WI38 (cell line): ENCODE measurements at regions not wholly inside any gene's neighbourhood (a gene's known extent, or its start where the extent isn't known, plus 50 kb on each side); places are given as distances from the start of the nearest gene placed in this dataset.

Source experiments
- H3K4me3 ChIP-seq: 2 replicates; pipeline ENCODE4 v1.5.1; 2011; ENCODE audit warnings: low read depth, mild to moderate bottlenecking, control low read depth, low read length
- CTCF ChIP-seq: IDR thresholded peaks from 2 replicates; pipeline ENCODE4 v1.5.1; 2012; ENCODE audit warnings: low read depth, mild to moderate bottlenecking, control low read depth, low read length

GRCh38 chr1:194515916-194516315 is 1329.5 kb upstream of the B3GALT2 start:
- no peak for TF ChIP-seq CTCF
- H3K4me3 ChIP-seq: no peak overlapping the region

DNA sequence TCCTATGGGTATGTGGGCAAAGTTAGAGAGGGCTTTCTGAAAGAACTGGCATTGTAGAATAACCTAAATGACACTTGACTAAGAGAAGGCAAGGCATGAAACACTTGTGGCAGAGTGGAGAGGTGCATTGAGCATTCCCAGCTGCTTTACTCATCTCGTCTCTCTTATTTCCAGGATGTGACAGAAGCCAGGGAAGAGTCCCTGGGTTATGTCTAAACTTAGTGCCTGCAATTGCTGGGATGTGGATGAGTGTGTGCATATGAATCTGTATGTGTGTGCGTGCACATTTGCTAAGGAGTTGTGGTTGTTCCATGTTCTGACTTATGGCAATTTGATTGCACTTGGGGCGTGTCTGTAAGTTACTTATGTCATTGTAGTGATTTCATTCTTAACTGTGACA is 1326.5 kb upstream of the B3GALT2 start:
- no peak for TF ChIP-seq CTCF
- H3K4me3 ChIP-seq: no peak overlapping the region

GRCh38 chr1:194512345-194512744 is 1325.9 kb upstream of the B3GALT2 start:
- no peak for TF ChIP-seq CTCF
- H3K4me3 ChIP-seq: no peak overlapping the region

DNA sequence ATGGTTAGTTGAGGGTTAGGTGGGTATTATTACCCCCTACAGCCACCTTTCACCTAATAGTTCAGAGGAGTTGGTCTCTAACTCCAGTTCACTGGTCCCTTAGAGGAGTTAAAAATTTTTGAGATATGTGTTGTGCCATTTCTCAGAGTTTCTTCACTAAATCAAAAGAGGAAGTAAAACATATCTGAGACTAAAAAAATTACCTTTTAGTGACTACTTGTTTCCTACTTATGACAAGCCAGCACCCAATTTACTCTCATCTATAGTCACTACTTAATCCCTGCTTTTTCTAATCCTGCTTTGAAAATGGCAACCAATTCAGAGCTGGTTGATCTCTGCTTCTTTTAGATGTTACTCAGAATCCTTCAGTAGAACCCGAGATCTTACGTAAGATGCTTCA is 1316.8 kb upstream of the B3GALT2 start:
- H3K4me3 ChIP-seq: no peak overlapping the region
- TF ChIP-seq CTCF: no peak

GRCh38 chr1:194495434-194495833 is 1309.0 kb upstream of the B3GALT2 start:
- no peak overlapping the region for H3K4me3 ChIP-seq
- TF ChIP-seq CTCF: no peak

- no peak overlapping the region for H3K4me3 ChIP-seq
- no peak for TF ChIP-seq CTCF
These were observed 1300.8 kb upstream of the B3GALT2 start for GRCh38 chr1:194487172-194487571.

- H3K4me3 ChIP-seq: no peak overlapping the region
- TF ChIP-seq CTCF: no peak
These were observed 1299.0 kb upstream of the B3GALT2 start for GRCh38 chr1:194485432-194485831.
